ENCODE measurements at regions not wholly inside any gene's neighbourhood (a gene's known extent, or its start where the extent isn't known, plus 50 kb on each side); places are given as distances from the start of the nearest gene placed in this dataset.

DNA sequence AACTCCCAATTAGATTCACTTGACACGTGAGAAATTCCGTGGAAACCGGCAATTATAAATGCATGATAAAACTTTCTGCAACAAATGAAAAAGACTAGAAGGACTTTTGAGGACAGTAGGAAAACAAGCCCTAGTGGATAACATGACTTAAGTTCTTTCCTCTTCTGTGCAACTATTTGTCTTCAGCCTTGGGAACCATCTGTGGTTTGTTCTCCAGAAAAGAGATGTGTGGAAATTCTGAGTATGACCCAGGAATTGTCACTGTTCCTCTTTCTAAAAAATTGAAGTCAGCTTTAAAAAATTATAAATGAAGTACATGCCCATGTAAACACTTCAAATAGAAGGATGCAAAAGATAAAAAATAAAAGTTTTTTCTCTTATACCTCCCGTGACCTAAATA lies 128.6 kb upstream of the SVIL start:
- no peaks in the 10 kb centered on the region for H3K9me3 ChIP-seq (replicated peaks in 1 of 3)
- WGBS, 4 donors = 87 to 97% (median 95%) methylated on average over 4 of the region's 4 CpGs
- DNase-seq = no peak
- no peaks in the 10 kb centered on the region for H3K36me3 ChIP-seq (replicated peaks in 1 of 2)
- intact Hi-C loops (cut with DNase I) = no loop called here
- no peaks in the 10 kb centered on the region for H3K27me3 ChIP-seq
- no peaks in the 10 kb centered on the region for H3K4me1 ChIP-seq (replicated peaks in 1 of 2)
- H3K4me3 ChIP-seq = no peak overlapping the region
- TF ChIP-seq, protein P1, sequence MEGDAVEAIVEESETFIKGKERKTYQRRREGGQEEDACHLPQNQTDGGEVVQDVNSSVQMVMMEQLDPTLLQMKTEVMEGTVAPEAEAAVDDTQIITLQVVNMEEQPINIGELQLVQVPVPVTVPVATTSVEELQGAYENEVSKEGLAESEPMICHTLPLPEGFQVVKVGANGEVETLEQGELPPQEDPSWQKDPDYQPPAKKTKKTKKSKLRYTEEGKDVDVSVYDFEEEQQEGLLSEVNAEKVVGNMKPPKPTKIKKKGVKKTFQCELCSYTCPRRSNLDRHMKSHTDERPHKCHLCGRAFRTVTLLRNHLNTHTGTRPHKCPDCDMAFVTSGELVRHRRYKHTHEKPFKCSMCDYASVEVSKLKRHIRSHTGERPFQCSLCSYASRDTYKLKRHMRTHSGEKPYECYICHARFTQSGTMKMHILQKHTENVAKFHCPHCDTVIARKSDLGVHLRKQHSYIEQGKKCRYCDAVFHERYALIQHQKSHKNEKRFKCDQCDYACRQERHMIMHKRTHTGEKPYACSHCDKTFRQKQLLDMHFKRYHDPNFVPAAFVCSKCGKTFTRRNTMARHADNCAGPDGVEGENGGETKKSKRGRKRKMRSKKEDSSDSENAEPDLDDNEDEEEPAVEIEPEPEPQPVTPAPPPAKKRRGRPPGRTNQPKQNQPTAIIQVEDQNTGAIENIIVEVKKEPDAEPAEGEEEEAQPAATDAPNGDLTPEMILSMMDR (IDR thresholded peaks at IDR 0.05) = no peak
- TF ChIP-seq POLR2A (IDR thresholded peaks at IDR 0.05) = no peak
- H3K27ac ChIP-seq = no peak overlapping the region

DNA sequence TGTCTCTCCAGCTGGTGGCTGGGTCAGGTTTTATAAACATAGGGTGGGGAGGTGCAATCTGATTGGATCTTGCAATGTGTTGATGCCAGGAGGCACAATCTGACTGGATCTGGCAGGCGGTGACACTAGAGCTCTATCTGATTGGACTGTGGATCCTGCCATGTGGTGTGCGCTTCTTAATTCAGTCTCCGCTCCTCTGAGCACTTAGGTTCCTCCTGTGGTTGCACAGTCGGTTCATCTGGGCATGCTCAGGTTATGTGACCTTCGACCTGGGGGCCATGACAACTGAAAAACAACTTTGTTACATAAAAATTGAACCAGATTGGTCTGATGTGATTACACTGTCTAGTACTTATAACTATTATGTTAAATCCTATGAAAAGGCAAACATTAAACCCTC lies 127.1 kb upstream of the SVIL start:
- intact Hi-C loops (cut with DNase I) = no loop called here
- TF ChIP-seq POLR2A (IDR thresholded peaks at IDR 0.05) = no peak
- TF ChIP-seq, protein P1 (IDR thresholded peaks at IDR 0.05) = no peak
- Histone ChIP-seq H3K4me1 (replicated peaks in 1 of 2) (no peaks in the 10 kb centered on the region), H3K36me3 (replicated peaks in 1 of 2) (no peaks in the 10 kb centered on the region), H3K27ac (no peak overlapping the region), H3K27me3 (no peaks in the 10 kb centered on the region), H3K9me3 (replicated peaks in 1 of 3) (no peaks in the 10 kb centered on the region), H3K4me3 (no peak overlapping the region)
- no peak for DNase-seq
- WGBS, 4 donors = 83 to 95% (median 86%) methylated on average over 5 of the region's 5 CpGs

DNA sequence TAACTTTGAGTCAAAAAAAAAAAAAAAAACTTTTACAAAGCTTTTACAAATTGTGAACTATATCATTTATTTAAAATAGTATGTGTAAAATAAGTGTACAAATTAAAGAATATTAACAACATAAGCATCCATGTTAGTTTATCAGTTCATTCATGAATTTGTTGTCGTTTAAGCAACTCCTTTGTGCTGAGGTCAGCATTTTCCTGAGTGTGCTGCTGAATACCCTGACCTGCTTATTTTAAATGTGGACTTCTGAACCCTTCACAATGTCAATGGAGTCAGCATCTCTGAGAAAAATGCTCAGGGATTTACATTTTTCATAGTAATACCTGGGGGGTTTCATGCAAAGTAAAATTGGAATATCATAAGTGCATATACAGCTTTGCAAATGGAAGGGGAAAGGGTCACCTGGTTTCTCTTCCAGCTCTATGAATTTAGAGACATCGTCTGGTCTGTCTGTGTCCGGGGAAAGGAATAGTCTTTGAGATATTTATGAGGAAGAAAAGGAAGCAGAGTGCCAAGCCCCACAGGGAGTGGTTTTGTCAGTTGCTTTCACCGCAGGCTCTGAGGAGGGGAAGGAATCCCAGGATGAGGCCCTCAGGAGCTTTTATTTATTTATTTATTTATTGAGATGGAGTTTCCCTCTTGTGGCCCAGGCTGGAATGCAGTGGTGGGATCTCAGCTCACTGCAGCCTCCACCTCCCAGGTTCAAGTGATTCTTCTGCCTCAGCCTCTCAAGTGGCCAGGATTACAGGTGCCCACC lies 125.5 kb upstream of the SVIL start:
- DNase-seq = no peak
- WGBS, 4 donors = 77 to 89% (median 86%) methylated on average over 4 of the region's 4 CpGs
- Histone ChIP-seq H3K4me3 (no peak overlapping the region), H3K9me3 (replicated peaks in 1 of 3) (no peaks in the 10 kb centered on the region), H3K27ac (no peak overlapping the region), H3K27me3 (no peaks in the 10 kb centered on the region), H3K4me1 (replicated peaks in 1 of 2) (no peaks in the 10 kb centered on the region), H3K36me3 (replicated peaks in 1 of 2) (no peaks in the 10 kb centered on the region)
- intact Hi-C loops (cut with DNase I) = no loop called here
- TF ChIP-seq, protein P1 (IDR thresholded peaks at IDR 0.05) = no peak

DNA sequence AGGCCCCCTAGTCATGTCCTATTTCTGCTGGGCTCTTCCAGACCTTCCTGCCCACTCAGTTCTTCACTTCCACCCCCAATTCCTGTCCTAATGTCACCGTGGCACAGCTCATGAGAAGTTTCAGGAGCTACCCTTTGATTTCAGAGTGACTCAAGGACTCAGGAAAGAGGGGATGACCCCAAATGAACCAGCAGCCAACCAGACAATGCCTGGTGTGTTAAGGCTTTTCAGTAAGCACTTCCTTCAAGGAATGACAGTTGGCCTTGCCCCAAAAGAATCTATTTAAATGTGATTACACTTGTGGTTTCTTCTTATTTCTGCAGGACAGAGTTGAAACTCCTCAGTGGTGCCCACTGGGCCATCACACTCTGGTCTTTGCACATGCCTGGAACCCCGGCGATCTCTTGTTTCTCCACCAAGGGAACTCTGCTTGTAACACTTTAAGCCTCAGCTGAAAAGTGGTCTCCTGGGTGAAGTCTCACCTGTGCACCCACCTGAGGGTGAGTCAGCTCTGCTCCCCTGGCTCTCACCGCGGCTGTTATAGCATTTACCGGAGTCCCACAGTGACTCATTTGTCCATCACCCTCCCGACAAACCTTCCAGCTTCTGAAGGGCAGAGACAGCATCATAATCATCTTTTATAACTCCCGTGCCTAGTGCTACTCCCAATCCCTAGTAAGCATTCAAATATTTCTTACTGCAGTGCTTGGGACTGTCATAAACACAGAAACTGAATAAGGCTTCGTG lies 123.0 kb upstream of the SVIL start:
- H3K36me3 ChIP-seq (replicated peaks in 1 of 2) = no peaks in the 10 kb centered on the region
- H3K4me3 ChIP-seq = no peak overlapping the region
- no peaks in the 10 kb centered on the region for H3K9me3 ChIP-seq (replicated peaks in 1 of 3)
- no peaks in the 10 kb centered on the region for H3K27me3 ChIP-seq
- no peak for TF ChIP-seq POLR2A (IDR thresholded peaks at IDR 0.05)
- TF ChIP-seq, protein P1 (IDR thresholded peaks at IDR 0.05) = no peak
- no peak overlapping the region for H3K27ac ChIP-seq
- intact Hi-C loops (cut with DNase I) = no loop called here
- WGBS, 4 donors = 49 to 75% (median 66%) methylated on average over 8 to 9 of the region's 9 CpGs
- DNase-seq = peak in 1 of 7 donors; percentile 12
- H3K4me1 ChIP-seq (replicated peaks in 1 of 2) = no peaks in the 10 kb centered on the region

Data from adrenal gland (tissue), 9 donors.